Adrenal gland (tissue), 5 donors: ENCODE measurements at regions not wholly inside any gene's neighbourhood (a gene's known extent, or its start where the extent isn't known, plus 50 kb on each side); places are given as distances from the start of the nearest gene placed in this dataset.

Experiments used
- CTCF ChIP-seq, 6 experiments: fragments of 450-650 bp in 4 of 6; fragments of 200-600 bp in 2 of 6; sonication (generic) in 1 of 6; IDR thresholded peaks; 1 replicate in 5 of 6; 2 replicates in 1 of 6; pipeline versions ENCODE4 v1.5.1 to v1.8.0; 2016 to 2021; ENCODE audit warnings: antibody characterized with exemption in 6 of 6, mild to moderate bottlenecking in 2 of 6, moderate library complexity in 1 of 6
- POLR2A ChIP-seq, 2 donors: fragments of 450-650 bp; IDR thresholded peaks; one replicate each; pipeline ENCODE4 v1.6.1; 2017; ENCODE audit warnings: antibody characterized with exemption in 2 of 2, mild to moderate bottlenecking in 2 of 2, moderate library complexity in 1 of 2
- donor health status: DM: no; HTN: no; CAD: no.

- TF ChIP-seq CTCF (IDR thresholded peaks at IDR 0.05) (no peak), POLR2A (IDR thresholded peaks at IDR 0.05) (no peak)
Observed at GRCh38 chr5:54908774-54909525, 76.4 kb downstream of the ESM1 start.
